Neural crest cell (in vitro differentiated cells): ENCODE measurements at regions not wholly inside any gene's neighbourhood (a gene's known extent, or its start where the extent isn't known, plus 50 kb on each side); places are given as distances from the start of the nearest gene placed in this dataset.

Experiments
- DNase-seq: peaks from one replicate; pipeline ENCODE4 v3.0.0; 2021; ENCODE audit warnings: low read depth, mixed read lengths, low spot score
- H3K27ac Mint-ChIP-seq: one replicate; pipeline ENCODE4 v1.8.0; 2021; ENCODE audit warnings: mild to moderate bottlenecking, mixed read lengths; ENCODE audit not compliant: unreplicated experiment
- H3K27me3 Mint-ChIP-seq: 2 replicates; pipeline ENCODE4 v1.8.0; 2021; ENCODE audit warnings: low read depth, mild to moderate bottlenecking, mixed read lengths
- H3K36me3 Mint-ChIP-seq: 2 replicates; pipeline ENCODE4 v1.8.0; 2021; ENCODE audit warnings: low read depth, mild to moderate bottlenecking, mixed read lengths
- H3K4me1 Mint-ChIP-seq: 2 replicates; pipeline ENCODE4 v1.8.0; 2021; ENCODE audit warnings: mixed read lengths
- H3K4me3 Mint-ChIP-seq: one replicate; pipeline ENCODE4 v1.8.0; 2021; ENCODE audit warnings: mild to moderate bottlenecking, mixed read lengths
- H3K9me3 Mint-ChIP-seq: 2 replicates; pipeline ENCODE4 v1.8.0; 2021; ENCODE audit warnings: mixed read lengths
- TF ChIP-seq, protein P1 (sequence below): fragments of 200-600 bp; sonication (generic); conservative IDR thresholded peaks from 2 replicates; pipeline ENCODE4 v1.5.0; 2021; ENCODE audit warnings: antibody characterized with exemption, mild to moderate bottlenecking

GRCh38 chr17:72467841-72468653 is 347.2 kb downstream of the SOX9 start:
- Mint-ChIP-seq H3K9me3 (no peaks in the 10 kb centered on the region), H3K36me3 (no peaks in the 10 kb centered on the region), H3K27ac (no peak overlapping the region), H3K4me3 (no peak overlapping the region), H3K4me1 (peaks cover 17% of the 10 kb centered on the region), H3K27me3 (peaks cover 3% of the 10 kb centered on the region)
- TF ChIP-seq, protein P1, sequence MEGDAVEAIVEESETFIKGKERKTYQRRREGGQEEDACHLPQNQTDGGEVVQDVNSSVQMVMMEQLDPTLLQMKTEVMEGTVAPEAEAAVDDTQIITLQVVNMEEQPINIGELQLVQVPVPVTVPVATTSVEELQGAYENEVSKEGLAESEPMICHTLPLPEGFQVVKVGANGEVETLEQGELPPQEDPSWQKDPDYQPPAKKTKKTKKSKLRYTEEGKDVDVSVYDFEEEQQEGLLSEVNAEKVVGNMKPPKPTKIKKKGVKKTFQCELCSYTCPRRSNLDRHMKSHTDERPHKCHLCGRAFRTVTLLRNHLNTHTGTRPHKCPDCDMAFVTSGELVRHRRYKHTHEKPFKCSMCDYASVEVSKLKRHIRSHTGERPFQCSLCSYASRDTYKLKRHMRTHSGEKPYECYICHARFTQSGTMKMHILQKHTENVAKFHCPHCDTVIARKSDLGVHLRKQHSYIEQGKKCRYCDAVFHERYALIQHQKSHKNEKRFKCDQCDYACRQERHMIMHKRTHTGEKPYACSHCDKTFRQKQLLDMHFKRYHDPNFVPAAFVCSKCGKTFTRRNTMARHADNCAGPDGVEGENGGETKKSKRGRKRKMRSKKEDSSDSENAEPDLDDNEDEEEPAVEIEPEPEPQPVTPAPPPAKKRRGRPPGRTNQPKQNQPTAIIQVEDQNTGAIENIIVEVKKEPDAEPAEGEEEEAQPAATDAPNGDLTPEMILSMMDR, result no peak
- DNase-seq, result no peak

GRCh38 chr17:72468841-72469240 is 348.0 kb downstream of the SOX9 start:
- H3K4me3 Mint-ChIP-seq, result no peak overlapping the region
- TF ChIP-seq, protein P1, result no peak
- H3K4me1 Mint-ChIP-seq, result peaks cover 17% of the 10 kb centered on the region
- peaks cover 3% of the 10 kb centered on the region for H3K27me3 Mint-ChIP-seq
- no peak for DNase-seq
- H3K9me3 Mint-ChIP-seq, result no peaks in the 10 kb centered on the region
- H3K27ac Mint-ChIP-seq, result no peak overlapping the region
- H3K36me3 Mint-ChIP-seq, result no peaks in the 10 kb centered on the region

DNA sequence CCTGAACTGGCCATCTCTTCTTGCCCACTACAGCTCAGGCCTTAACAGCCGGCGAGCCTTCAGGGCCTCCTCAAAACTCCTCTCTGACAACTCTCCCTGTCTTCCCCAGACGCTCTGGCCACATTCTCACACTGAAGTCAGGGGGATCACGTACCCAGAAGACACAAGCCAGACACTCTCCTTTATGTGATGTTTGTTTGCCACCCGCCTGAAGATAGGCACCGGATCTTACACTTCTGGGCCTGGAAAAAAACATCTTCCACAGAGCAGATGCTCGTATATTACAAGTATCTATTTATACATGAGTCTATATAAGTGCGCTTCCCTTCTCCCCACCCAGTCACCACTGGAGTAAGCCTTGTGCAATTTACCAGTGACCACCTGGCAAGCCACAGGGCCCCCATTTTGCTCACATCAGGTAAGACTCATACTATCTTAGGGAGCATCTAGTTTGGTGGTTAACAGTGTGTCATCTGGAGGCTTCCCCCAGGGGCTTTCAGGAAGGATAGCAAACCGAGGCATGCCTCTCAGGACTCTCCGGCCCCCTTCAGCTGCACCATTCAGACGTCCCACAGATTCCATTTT is 349.4 kb downstream of the SOX9 start:
- peaks cover 3% of the 10 kb centered on the region for H3K27me3 Mint-ChIP-seq
- DNase-seq, result no peak
- no peaks in the 10 kb centered on the region for H3K36me3 Mint-ChIP-seq
- H3K4me1 Mint-ChIP-seq, result peaks cover 12% of the 10 kb centered on the region
- TF ChIP-seq, protein P1, result no peak
- peaks cover 1% of the 10 kb centered on the region for H3K9me3 Mint-ChIP-seq
- H3K4me3 Mint-ChIP-seq, result no peak overlapping the region
- no peak overlapping the region for H3K27ac Mint-ChIP-seq

DNA sequence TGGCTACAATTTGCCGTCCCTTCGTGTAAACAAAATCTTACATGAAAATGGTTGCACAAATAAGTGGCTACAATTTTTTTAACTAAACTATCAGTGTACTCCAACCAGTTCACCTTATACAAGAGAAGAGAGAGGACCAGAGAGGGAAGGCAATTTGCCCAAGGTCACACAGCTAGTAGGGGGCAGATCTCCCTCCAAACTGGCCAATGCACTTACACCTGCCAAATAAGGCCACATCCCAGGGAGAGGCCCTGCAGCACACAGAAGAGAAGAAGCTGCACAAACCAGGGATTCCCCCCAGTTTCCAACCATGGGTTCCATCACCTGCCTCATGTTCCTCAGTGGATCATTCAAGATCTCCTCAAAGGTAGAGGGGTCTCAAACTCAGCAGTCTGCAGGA is 349.9 kb downstream of the SOX9 start:
- TF ChIP-seq, protein P1, result no peak
- H3K27ac Mint-ChIP-seq, result no peak overlapping the region
- H3K4me1 Mint-ChIP-seq, result peaks cover 8% of the 10 kb centered on the region
- no peak overlapping the region for H3K4me3 Mint-ChIP-seq
- H3K27me3 Mint-ChIP-seq, result peaks cover under 1% of the 10 kb centered on the region
- peaks cover 2% of the 10 kb centered on the region for H3K9me3 Mint-ChIP-seq
- DNase-seq, result no peak
- no peaks in the 10 kb centered on the region for H3K36me3 Mint-ChIP-seq

- Mint-ChIP-seq H3K4me3 (no peak overlapping the region), H3K9me3 (peaks cover 2% of the 10 kb centered on the region), H3K36me3 (no peaks in the 10 kb centered on the region), H3K4me1 (peaks cover 10% of the 10 kb centered on the region), H3K27ac (no peak overlapping the region), H3K27me3 (no peaks in the 10 kb centered on the region)
- no peak for DNase-seq
- TF ChIP-seq, protein P1, result no peak
These were observed 350.5 kb downstream of the SOX9 start for GRCh38 chr17:72471296-72471695.
